Kidney (tissue), 13 donors: ENCODE measurements at regions not wholly inside any gene's neighbourhood (a gene's known extent, or its start where the extent isn't known, plus 50 kb on each side); places are given as distances from the start of the nearest gene placed in this dataset.
A peak's percentile ranks its signal among the peaks of the same experiment; 100 is the strongest.

Source experiments
- DNase-seq, 5 donors: peaks; one replicate each; pipeline ENCODE4 v3.0.0-alpha.2; 2013 to 2020
- FAIRE-seq: peaks from 2 replicates; lab custom pipeline; 2012; peaks lifted over from hg19 to GRCh38; lab: Jason Lieb, UNC
- H3K27ac ChIP-seq, 2 donors: one replicate each; pipeline ENCODE4 v1.7.0; 2013; ENCODE audit warnings: low read depth in 2 of 2, low read length in 2 of 2, inconsistent platforms in 1 of 2
- H3K27me3 ChIP-seq: one replicate; pipeline ENCODE4 v1.7.1; 2013; ENCODE audit warnings: low read length, inconsistent platforms; ENCODE audit not compliant: control insufficient read depth, insufficient read depth
- H3K36me3 ChIP-seq, 3 donors: one replicate each; pipeline versions ENCODE4 v1.7.0 to v1.7.1; 2013; ENCODE audit warnings: low read length in 3 of 3, control low read depth in 1 of 3, inconsistent platforms in 1 of 3; ENCODE audit not compliant: insufficient read depth in 3 of 3, control insufficient read depth in 2 of 3
- H3K4me1 ChIP-seq, 3 donors: one replicate each; pipeline versions ENCODE4 v1.7.0 to v1.7.1; 2013; ENCODE audit warnings: low read length in 3 of 3, inconsistent platforms in 1 of 3, low read depth in 1 of 3; ENCODE audit not compliant: control insufficient read depth in 2 of 3, insufficient read depth in 2 of 3
- H3K4me3 ChIP-seq, 3 donors: one replicate each; pipeline versions ENCODE4 v1.7.0 to v1.8.1; 2013; ENCODE audit warnings: low read length in 3 of 3, control low read depth in 1 of 3, inconsistent platforms in 1 of 3
- H3K9ac ChIP-seq, 3 donors: one replicate each; pipeline versions ENCODE4 v1.7.0 to v1.7.1; 2013; ENCODE audit warnings: low read length in 3 of 3, control low read depth in 1 of 3, inconsistent platforms in 1 of 3
- H3K9me3 ChIP-seq, 3 donors: one replicate each; pipeline versions ENCODE4 v1.7.0 to v1.7.1; 2013; ENCODE audit warnings: low read length in 3 of 3, control low read depth in 1 of 3, inconsistent platforms in 1 of 3; ENCODE audit not compliant: control insufficient read depth in 2 of 3, insufficient read depth in 1 of 3
- intact Hi-C: fragments of 100-400 bp; cut with DNase I; formaldehyde crosslinking; loops from one replicate; pipeline ENCODE4 v1.11.1; 2022
- TF ChIP-seq, protein P1 (sequence below): IDR thresholded peaks from 3 replicates; pipeline ENCODE4 v1.5.1; 2012; ENCODE audit warnings: mild to moderate bottlenecking, moderate library complexity, borderline replicate concordance; ENCODE audit not compliant: insufficient read depth; ENCODE audit errors: extremely low read depth
- donor health status: control.
- donor health status: control.
- donor health status: control.
- donor health status: control.
- donor health status: control.
- donor health status: DM: yes; HTN: yes; CAD: no.
- donor health status: Normal renal cell carcinoma (clear cell type).

DNA sequence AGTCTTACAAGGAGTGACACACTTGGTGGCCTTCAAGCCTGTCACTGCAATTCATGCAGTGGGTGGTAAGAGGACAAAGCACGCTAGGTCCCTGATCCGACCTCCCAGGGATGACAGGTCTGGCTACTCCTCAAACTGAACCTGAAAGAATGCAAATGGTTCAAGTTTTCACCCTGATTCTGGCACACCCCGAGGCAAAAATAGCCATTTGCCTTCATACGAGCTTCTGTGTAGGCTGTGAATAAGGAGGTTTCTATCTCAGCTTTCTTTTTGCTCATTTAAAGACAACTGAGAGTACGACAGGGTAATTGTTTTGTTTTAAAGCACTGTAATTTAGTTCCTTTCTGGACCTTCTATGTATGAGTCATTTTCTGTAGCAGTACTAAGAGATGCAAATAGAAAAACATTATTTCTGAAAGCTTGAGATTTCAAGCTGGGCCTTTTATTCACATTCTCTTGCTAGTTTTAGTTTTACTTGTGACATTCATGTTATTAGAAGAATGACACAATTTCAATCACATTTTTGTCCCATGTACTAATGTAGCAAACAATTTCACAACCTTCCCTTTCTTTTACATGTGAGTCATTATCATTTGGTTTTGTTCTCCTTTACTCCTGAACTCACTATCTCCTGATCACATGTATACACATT, 56.6 kb upstream of the FDX1 start:
- intact Hi-C loops: loop anchor here (10.0 kb wide), 1 partner anchor 178 kb away; no protein-coding TSS in a partner anchor
- Histone ChIP-seq H3K27ac (no peak overlapping the region), H3K4me1 (peaks cover 0 to 8% (median 7%) of the 10 kb centered on the region in 3 donors), H3K4me3 (no peak overlapping the region), H3K9ac (no peak overlapping the region), H3K9me3 (no peaks in the 10 kb centered on the region), H3K27me3 (no peaks in the 10 kb centered on the region), H3K36me3 (no peaks in the 10 kb centered on the region)
- no peak for DNase-seq
- no peak for FAIRE-seq
- TF ChIP-seq, protein P1, sequence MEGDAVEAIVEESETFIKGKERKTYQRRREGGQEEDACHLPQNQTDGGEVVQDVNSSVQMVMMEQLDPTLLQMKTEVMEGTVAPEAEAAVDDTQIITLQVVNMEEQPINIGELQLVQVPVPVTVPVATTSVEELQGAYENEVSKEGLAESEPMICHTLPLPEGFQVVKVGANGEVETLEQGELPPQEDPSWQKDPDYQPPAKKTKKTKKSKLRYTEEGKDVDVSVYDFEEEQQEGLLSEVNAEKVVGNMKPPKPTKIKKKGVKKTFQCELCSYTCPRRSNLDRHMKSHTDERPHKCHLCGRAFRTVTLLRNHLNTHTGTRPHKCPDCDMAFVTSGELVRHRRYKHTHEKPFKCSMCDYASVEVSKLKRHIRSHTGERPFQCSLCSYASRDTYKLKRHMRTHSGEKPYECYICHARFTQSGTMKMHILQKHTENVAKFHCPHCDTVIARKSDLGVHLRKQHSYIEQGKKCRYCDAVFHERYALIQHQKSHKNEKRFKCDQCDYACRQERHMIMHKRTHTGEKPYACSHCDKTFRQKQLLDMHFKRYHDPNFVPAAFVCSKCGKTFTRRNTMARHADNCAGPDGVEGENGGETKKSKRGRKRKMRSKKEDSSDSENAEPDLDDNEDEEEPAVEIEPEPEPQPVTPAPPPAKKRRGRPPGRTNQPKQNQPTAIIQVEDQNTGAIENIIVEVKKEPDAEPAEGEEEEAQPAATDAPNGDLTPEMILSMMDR: no peak

GRCh38 chr11:110374921-110375320, 54.8 kb upstream of the FDX1 start:
- H3K27ac ChIP-seq: peak overlapping the region in 1 of 2 donors; percentile 2
- H3K9me3 ChIP-seq: no peaks in the 10 kb centered on the region
- H3K4me1 ChIP-seq: peaks cover 0 to 8% (median 7%) of the 10 kb centered on the region in 3 donors
- no peak overlapping the region for H3K9ac ChIP-seq
- no peaks in the 10 kb centered on the region for H3K36me3 ChIP-seq
- DNase-seq (no peak), FAIRE-seq (no peak)
- intact Hi-C loops: loop anchor here (10.0 kb wide), 1 partner anchor 180 kb away; no protein-coding TSS in a partner anchor
- no peak overlapping the region for H3K4me3 ChIP-seq
- no peaks in the 10 kb centered on the region for H3K27me3 ChIP-seq
- TF ChIP-seq, protein P1: no peak

- no peak for FAIRE-seq
- H3K4me3 ChIP-seq: no peak overlapping the region
- TF ChIP-seq, protein P1: no peak
- no peaks in the 10 kb centered on the region for H3K9me3 ChIP-seq
- no peak overlapping the region for H3K9ac ChIP-seq
- peak overlapping the region in 1 of 2 donors; percentile 2 for H3K27ac ChIP-seq
- H3K36me3 ChIP-seq: no peaks in the 10 kb centered on the region
- no peaks in the 10 kb centered on the region for H3K27me3 ChIP-seq
- peaks cover 0 to 8% (median 7%) of the 10 kb centered on the region in 3 donors for H3K4me1 ChIP-seq
- no peak for DNase-seq
- intact Hi-C loops: loop anchor here (10.0 kb wide), 1 partner anchor 181 kb away; no protein-coding TSS in a partner anchor
These were observed 54.4 kb upstream of the FDX1 start for GRCh38 chr11:110375351-110375750.
